ENCODE measurements at regions not wholly inside any gene's neighbourhood (a gene's known extent, or its start where the extent isn't known, plus 50 kb on each side); places are given as distances from the start of the nearest gene placed in this dataset.
"Not testable (repeated sequence)": the region's sequence is repeated elsewhere in the genome, so short reads cannot be mapped to it uniquely, and the experiment has no call there.

DNA sequence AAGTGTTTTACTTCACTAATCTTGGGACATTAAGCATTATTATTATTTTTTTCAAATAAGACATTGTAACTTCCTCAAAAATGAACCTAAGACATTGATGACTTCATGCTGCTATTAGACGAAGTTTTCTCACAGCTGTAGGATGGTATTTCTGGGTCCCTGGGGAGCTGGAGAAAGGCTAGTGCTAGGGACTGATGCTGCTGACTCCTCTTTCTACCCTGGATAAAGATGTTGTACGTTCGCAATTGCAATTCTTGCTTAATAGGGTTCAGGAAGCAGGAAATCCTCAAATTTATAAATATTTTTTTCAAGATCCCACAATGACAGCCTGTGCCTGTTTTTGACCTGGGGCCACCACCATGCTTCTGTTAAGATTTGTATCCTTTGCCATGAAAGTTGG is 526.0 kb downstream of the CCSER2 start:
- no peak for DNase-seq (ENCODE audit: low spot score)

DNA sequence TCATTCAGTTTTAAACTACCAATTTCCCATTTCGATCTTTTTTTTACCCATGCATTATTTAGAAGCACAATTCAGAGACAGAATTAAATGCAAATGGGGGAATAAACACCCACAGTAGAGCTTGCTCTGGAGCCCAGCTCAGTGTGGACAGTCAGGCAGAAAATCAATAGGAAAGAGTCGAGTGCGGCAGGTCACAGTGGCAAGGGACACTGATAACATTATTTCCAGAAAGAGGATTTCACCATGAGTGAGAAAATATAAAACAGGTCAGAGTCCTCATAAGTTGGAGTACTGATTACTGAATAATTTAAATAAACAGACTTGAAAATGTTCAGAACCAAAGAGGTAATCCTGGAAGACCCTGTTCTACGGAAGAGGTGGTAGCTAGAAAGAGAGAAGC is 532.5 kb downstream of the CCSER2 start:
- DNase-seq (ENCODE audit: low spot score), result no peak

- DNase-seq (ENCODE audit: low spot score), result no peak
These were observed 534.2 kb downstream of the CCSER2 start for GRCh38 chr10:84862551-84862950.

DNA sequence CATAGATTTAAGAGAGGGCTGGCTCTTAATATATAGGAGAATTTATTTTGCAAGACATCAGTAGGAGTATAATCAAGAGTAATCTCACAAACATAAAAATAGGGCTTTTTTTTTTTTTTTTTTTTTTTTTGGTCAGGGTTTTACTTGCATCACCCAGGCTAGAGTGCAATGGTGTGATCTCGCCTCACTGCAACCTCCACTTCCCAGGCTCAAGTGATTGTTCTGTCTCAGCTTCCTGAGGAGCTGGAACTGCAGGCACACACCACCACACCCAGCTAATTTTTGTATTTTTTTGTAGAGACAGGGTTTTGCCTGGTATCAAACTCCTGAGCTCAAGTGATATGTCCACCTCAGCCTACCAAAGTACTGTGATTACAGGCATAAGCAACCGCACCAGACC is 535.3 kb downstream of the CCSER2 start:
- no peak for DNase-seq (ENCODE audit: low spot score)

DNA sequence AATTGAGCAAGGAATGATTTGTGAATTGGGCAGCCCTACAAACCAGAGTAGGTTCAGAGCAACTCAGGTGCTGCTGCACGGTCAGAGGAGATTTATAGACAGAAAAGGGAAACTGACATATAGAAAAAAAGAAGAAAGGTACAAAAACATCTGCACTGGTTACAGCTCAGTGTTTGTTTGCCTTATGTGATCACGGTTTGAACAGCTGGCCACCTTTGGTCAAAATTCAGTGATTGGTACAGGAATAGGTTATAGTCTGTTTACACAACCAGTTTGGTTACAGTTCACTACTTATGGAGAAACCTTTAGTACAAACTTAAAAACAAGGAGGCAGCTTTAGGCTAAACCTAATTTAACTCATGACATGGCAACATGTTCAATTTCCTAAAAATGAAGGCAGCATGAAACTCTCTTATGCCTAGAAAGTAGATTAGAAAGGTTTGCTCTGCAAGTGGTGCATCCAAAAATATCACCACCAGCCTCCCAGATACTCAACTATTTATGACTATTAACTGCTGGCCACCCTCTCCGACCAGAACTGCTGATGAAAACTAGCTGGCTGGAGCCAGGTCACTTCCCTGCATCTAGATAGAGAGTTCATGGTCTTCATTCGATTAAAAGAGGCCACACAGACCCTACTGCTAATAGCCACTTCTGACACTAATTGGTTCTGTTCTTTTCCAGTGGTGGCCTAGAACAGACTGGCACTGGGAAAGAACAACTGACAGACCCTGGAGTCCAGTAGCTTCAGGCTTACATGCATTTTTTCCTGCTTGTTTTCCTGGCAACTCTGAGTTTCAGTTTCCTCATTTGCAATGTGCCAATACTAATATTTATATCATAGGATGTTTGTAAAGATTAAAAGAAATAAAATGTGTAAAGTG is 548.0 kb downstream of the CCSER2 start:
- no peak for DNase-seq (ENCODE audit: low spot score)

DNA sequence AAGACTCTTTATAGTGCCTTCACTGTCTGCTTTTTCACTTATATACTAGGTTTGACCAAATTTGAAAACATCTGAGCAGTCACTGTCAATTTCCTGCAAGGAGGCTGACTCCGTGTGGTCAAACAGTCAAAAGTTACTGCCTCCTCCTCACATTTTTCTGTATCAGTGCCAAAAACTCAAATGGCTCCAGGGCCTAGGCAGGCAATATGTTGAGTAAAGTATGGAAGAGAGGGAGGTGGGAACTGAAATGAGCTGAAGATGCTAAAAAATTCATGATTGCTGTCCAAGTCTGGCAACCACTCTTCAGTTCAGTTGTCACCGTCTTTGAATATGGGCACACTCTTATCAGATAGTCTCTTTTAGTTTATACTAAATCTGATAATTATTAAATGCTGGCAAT is 551.6 kb downstream of the CCSER2 start:
- DNase-seq (ENCODE audit: low spot score), result no peak

DNA sequence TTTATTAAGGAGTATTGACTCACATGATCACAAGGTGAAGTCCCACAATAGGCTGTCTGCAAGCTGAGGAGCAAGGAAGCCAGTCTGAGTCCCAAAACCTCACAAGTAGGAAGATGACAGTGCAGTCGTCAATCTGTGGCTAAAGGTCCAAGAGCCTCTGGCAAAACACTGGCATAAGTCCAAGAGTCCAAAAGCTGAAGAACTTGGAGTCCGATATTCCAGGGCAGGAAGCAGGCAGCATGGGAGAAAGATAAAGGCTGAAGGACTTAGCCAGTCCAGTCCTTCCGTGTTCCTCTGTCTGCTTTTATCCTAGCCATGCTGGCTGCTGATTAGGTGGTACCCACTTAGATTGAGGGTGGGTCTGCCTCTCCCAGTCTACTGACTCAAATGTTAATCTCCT is 553.3 kb downstream of the CCSER2 start:
- not testable (repeated sequence) for DNase-seq (ENCODE audit: low spot score)

DNA sequence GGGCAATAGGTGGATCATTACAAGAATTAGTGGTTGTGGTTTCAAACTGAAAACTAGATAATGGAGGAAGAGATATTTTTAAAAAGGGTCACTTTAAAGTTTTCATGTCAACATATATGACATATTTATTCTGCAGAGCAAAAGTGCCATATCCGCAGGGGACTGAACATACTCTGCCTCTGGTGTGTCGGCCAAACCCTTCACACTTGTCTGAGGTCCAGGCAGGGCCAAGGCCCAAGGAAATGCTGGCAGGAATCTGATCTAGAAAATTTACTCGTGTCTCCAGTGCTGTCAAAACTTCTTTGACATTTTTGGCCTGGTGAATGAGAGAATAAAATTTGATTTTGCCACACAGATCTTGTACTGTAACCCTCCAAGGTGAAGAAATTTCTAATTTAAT is 562.3 kb downstream of the CCSER2 start:
- DNase-seq (ENCODE audit: low spot score), result no peak

DNA sequence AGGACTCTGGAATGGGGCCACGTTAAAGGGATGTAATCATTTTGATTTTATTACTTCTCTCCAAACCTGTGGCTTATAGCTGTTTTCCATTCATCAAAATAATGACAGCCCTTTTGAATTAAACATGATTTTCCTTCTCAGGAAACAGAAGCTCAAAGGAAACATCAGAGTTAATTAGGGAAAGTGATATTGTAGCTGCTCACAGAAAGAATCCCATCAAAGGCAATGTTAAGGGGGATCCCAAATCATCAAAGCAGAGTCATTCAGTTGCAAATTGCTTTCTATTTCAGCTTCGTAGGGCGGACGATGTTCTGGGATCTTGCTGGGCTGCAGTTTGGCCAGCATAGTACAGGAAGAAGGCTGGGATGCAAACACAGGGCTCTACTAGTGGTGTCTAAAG is 563.2 kb downstream of the CCSER2 start:
- no peak for DNase-seq (ENCODE audit: low spot score)

- DNase-seq (ENCODE audit: low spot score), result no peak
These were observed 567.2 kb downstream of the CCSER2 start for GRCh38 chr10:84895541-84895940.

DNA sequence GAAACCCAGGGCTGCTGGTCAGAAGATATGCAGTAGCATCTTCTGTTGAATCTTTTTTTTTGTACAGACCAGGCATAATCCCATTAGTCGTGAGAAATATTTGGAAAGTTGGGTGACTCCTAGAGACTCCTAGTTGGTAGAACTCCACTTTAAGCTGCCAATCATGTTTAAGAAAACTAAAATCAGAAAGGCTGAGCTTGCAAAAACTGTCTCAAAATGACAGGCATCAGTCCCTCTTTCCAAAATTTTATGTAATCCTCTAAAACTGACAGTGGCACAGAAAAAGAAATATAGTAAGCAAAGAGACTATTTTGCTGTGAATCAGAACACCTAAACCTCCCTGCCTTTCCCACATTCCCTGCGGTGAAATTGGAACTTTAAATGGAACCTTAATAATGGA is 568.5 kb downstream of the CCSER2 start:
- no peak for DNase-seq (ENCODE audit: low spot score)

- no peak for DNase-seq (ENCODE audit: low spot score)
These were observed 570.9 kb downstream of the CCSER2 start for GRCh38 chr10:84899268-84899667.

DNA sequence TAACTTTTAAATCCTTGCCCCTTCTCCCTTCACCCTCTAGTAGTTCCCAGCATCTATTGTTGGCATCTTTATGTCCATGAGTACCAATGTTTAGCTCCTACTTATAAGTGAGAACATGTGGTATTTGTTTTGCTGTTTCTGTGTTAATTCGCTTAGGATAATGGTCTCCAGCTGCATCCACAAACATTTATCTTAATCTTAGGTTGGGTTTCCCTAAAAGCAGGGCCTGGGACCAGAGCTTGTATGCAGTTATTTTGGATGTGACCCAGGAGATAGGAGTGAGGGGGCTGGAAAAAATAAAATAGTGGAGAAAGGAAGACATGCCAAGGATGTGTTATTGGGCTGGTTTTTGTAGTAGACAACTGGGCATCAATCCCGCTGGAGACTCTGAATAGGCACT is 571.8 kb downstream of the CCSER2 start:
- DNase-seq (ENCODE audit: low spot score), result no peak

DNA sequence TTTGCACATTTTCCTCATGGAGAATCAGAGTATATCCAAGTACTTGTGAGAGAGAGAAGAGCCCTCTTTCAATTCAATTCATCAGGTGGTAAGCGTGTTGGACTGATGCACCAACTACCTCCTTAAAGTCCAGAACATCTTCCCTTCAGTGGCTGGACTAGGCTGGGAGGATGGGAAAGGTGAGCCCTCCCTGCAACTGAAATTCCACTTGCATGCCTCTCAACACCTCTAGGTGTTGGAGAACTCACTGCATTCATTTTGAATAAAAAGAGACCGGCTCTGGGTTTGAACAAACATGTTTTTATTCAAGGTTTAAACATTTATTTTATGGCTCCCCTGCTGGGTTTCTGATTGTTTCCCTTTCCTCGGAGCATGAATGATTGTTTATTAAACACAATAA is 573.5 kb downstream of the CCSER2 start:
- no peak for DNase-seq (ENCODE audit: low spot score)

DNA sequence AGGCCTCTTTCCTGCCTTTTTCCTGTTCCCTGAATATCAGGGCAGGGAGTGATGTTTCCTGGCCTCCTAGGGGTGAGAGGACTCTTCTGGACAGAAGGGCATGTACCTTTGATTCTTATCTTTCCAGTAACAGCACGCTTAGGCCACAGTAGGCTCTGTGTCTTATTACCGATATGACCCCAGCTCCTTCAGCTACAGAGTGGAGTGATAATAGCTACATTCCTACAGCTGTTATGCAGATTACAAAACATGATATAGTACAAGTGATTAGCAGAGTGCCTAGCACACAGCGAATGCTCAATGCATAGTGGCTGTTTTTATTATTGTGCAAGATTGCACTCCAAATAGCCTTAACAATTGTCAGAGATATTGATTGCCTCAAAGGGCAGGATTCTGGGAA is 574.2 kb downstream of the CCSER2 start:
- no peak for DNase-seq (ENCODE audit: low spot score)

DNA sequence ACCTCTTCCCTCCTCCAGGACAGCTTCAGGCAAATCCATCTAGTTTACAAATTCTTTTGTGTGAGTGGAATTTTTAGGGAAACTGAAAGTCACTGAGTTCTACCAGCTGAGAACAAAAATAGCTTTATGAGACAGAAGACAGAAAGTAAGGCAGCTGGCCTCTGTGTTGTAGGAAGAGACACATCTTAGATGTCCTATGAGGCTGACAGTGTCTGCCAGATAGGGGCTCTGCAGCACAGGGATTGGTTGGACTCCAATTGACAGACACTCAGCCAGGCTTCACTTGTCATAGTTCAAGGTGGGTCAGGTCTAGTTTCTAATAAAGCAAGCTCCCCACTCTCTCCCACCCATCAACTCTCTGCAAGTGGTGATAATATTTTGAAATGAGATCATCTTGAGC is 574.9 kb downstream of the CCSER2 start:
- DNase-seq (ENCODE audit: low spot score), result no peak

DNA sequence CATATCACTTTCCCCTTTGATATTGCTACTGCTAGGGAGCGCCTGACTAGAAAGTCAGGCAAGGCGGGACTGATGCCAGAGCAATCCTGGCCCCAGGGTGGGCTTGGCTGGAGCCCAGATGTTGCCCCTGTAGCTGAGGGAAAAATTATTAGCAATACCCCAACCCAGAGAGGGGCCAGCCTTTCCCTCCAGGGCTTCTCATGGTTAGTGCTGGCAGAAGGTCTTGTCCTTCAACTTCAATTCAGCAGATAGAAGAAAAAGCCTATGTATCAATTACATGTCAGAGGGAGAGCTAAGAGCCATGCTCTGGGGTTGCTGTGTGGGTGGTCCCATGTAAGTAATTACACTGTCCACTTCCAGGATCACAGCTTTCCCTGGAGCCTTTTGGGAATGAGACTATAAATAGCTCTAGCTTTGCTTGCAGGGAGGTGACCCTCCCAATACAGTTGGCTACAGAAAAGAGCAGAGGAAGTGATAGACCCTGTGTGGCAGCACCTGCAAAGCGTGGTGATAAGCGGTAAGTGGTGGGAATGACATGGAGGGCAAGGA is 579.1 kb downstream of the CCSER2 start:
- DNase-seq (ENCODE audit: low spot score), result no peak

DNA sequence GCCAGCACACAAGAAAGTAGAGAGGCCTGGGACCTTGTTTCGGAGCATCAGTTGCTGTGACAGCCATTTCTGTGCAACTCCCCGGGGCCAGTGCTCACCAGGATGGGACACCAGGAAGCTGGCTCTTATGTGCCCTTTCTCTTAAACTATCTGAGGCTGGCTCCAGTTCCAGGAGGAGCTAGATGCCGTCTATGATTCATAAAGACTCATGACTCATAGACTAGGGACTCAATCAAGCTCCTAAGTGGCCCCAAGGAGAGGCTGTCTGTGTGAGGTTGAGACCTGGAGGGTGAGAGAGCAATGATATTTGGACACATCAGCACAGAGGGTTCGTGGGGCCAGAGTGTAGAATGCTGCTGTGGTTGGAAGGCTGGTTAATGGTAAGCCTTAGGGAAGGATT is 580.1 kb downstream of the CCSER2 start:
- no peak for DNase-seq (ENCODE audit: low spot score)

- no peak for DNase-seq (ENCODE audit: low spot score)
These were observed 593.3 kb downstream of the CCSER2 start for GRCh38 chr10:84921701-84922100.

DNA sequence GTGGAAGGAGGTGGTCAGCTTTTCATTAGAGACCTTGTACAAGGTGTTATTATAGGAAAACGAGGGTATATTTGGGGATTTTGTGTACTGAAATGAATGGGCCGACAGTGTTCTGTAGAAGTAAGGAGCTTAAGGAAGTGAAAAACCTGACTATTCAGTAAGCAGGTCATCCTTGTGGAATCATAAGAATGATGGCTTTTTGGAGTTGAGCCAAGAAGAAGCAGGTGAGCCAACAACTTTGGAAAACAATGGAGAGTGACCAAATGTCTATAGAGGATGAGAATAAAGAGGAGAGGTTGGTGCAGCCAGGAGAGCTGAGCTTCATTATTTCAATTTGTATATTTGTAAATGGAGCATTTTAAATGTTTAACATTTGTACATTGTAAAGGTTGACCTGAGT is 595.7 kb downstream of the CCSER2 start:
- DNase-seq (ENCODE audit: low spot score), result no peak

DNA sequence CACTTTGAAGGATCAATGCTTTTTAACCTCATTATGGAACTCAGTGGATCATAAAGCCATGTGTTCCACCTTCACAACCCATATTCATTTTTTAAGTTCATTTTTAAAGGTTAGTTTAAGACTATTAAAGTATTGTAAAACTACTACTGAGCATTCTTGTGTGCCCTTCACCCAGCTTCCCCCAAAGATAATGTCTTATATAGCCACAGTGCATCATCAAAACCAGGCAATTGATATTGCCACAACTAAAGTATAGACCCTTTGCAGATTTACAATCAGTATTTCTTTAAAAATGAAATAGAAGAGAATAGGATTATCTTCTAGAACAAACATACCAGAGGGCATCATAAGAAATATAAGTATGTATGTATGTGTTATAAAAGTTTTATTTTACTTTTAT is 597.1 kb downstream of the CCSER2 start:
- DNase-seq (ENCODE audit: low spot score), result no peak

GRCh38 chr10:84933402-84933801 is 605.0 kb downstream of the CCSER2 start:
- no peak for DNase-seq (ENCODE audit: low spot score)

- DNase-seq (ENCODE audit: low spot score), result no peak
These were observed 607.4 kb downstream of the CCSER2 start for GRCh38 chr10:84935772-84936171.
